ENCODE measurements at regions not wholly inside any gene's neighbourhood (a gene's known extent, or its start where the extent isn't known, plus 50 kb on each side); places are given as distances from the start of the nearest gene placed in this dataset.

GRCh38 chr12:74964390-74964789 lies 245.2 kb downstream of the KCNC2 start:
- Histone ChIP-seq H3K9me2 (replicated peaks; ENCODE audit: insufficient read depth, low read length) (no peaks in the 10 kb centered on the region), H3K27me3 (ENCODE audit: low read length) (no peaks in the 10 kb centered on the region), H3K4me1 (ENCODE audit: low read length) (no peaks in the 10 kb centered on the region), H3K27ac (ENCODE audit: low read length) (no peak overlapping the region), H3K36me3 (ENCODE audit: insufficient read depth, low read length) (no peaks in the 10 kb centered on the region), H3K4me3 (ENCODE audit: low read length) (no peak overlapping the region), H3K9ac (ENCODE audit: low read length) (no peak overlapping the region), H2AFZ (ENCODE audit: low read length) (no peak overlapping the region), H3K79me2 (ENCODE audit: low read length) (no peaks in the 10 kb centered on the region), H3K4me2 (ENCODE audit: low read depth, low read length, poor library complexity, severe bottlenecking) (no peak overlapping the region), H4K20me1 (ENCODE audit: insufficient read depth, low read depth, low read length) (no peaks in the 10 kb centered on the region), H3K9me3 (ENCODE audit: low read length) (no peaks in the 10 kb centered on the region)
- no peak for DNase-seq

DNA sequence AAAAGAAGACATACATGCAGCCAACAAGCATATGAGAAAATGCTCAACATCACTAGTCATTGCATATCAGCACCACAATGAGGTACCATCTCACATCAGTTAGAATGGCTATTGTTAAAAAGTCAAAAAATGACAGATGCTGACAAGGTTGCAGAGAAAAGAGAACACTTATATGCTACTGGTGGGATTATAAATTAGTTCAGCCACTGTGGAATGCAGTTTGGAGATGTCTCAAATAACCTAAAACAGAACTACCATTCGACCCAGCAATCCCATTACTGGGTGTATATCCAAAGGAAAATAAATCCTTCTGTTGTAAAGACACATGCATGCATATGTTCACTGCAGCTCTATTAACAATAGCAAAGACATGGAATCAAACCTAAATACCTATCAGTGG lies 238.4 kb downstream of the KCNC2 start:
- Histone ChIP-seq H2AFZ (ENCODE audit: low read length) (no peak overlapping the region), H3K79me2 (ENCODE audit: low read length) (no peaks in the 10 kb centered on the region), H3K27ac (ENCODE audit: low read length) (no peak overlapping the region), H3K9me3 (ENCODE audit: low read length) (no peaks in the 10 kb centered on the region), H3K9me2 (replicated peaks; ENCODE audit: insufficient read depth, low read length) (no peaks in the 10 kb centered on the region), H3K4me2 (ENCODE audit: low read depth, low read length, poor library complexity, severe bottlenecking) (no peak overlapping the region), H4K20me1 (ENCODE audit: insufficient read depth, low read depth, low read length) (no peaks in the 10 kb centered on the region), H3K4me3 (ENCODE audit: low read length) (no peak overlapping the region), H3K36me3 (ENCODE audit: insufficient read depth, low read length) (no peaks in the 10 kb centered on the region), H3K4me1 (ENCODE audit: low read length) (no peaks in the 10 kb centered on the region), H3K27me3 (ENCODE audit: low read length) (no peaks in the 10 kb centered on the region), H3K9ac (ENCODE audit: low read length) (no peak overlapping the region)
- no peak for DNase-seq

DNA sequence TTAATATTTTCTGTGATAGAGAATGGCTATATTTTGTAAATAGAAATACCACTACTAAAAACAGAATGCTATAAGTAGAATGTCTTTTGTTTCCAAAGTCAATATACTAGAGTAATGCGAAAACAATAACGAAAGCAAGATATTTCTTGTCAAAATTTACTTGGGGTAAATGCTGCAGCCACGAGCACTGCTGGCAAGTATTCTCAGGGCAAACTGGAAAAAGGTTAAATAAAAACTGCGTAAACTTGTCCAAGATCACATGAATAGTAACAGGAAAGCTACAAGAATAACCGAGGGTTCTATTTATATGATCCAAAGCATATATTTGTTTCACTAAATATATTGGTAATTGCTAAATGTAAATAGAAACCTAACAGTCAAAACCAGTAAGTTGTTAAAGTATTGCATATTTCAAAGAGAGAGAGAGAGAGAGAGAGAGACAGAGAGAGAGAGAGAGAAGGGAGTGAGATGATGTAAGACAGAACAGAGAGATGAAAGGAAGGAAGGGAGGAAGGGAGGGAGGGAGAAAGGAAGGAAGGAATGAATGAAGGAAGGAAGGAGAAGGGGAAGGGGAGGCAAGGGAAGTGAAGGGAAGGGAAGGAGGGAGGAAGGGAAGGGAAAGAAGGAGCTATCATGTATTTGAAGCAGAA lies 231.7 kb downstream of the KCNC2 start:
- H2AFZ ChIP-seq (ENCODE audit: low read length) = no peak overlapping the region
- H3K9me3 ChIP-seq (ENCODE audit: low read length) = no peaks in the 10 kb centered on the region
- H3K27ac ChIP-seq (ENCODE audit: low read length) = no peak overlapping the region
- no peaks in the 10 kb centered on the region for H3K9me2 ChIP-seq (replicated peaks; ENCODE audit: insufficient read depth, low read length)
- H3K4me1 ChIP-seq (ENCODE audit: low read length) = no peaks in the 10 kb centered on the region
- H3K27me3 ChIP-seq (ENCODE audit: low read length) = no peaks in the 10 kb centered on the region
- no peak overlapping the region for H3K9ac ChIP-seq (ENCODE audit: low read length)
- H4K20me1 ChIP-seq (ENCODE audit: insufficient read depth, low read depth, low read length) = no peaks in the 10 kb centered on the region
- no peaks in the 10 kb centered on the region for H3K36me3 ChIP-seq (ENCODE audit: insufficient read depth, low read length)
- H3K4me2 ChIP-seq (ENCODE audit: low read depth, low read length, poor library complexity, severe bottlenecking) = no peak overlapping the region
- no peak for DNase-seq
- H3K79me2 ChIP-seq (ENCODE audit: low read length) = no peaks in the 10 kb centered on the region
- H3K4me3 ChIP-seq (ENCODE audit: low read length) = no peak overlapping the region

DNA sequence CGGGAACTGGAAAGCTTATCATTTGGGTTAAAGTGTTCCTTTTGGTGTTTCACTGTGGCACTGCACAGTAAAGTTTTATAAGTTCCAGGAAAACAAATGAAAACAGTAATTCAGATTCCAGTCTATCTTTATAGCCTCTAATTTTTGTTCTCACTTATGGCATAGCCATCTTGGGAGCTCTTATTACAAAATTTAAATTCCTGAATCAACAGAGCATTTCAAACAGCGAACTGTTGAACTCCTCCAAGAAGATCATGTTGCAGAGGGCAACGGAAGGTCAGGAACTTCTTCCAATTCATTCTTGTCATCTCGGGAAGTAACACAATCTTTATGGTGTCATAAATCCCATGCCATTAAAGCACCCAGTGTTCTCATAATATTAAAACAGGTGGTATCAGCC lies 229.1 kb downstream of the KCNC2 start:
- H3K9me3 ChIP-seq (ENCODE audit: low read length) = no peaks in the 10 kb centered on the region
- H3K27ac ChIP-seq (ENCODE audit: low read length) = no peak overlapping the region
- no peak overlapping the region for H3K4me3 ChIP-seq (ENCODE audit: low read length)
- H3K27me3 ChIP-seq (ENCODE audit: low read length) = no peaks in the 10 kb centered on the region
- H3K9ac ChIP-seq (ENCODE audit: low read length) = no peak overlapping the region
- no peaks in the 10 kb centered on the region for H3K9me2 ChIP-seq (replicated peaks; ENCODE audit: insufficient read depth, low read length)
- DNase-seq = no peak
- no peak overlapping the region for H2AFZ ChIP-seq (ENCODE audit: low read length)
- no peaks in the 10 kb centered on the region for H3K79me2 ChIP-seq (ENCODE audit: low read length)
- H3K36me3 ChIP-seq (ENCODE audit: insufficient read depth, low read length) = no peaks in the 10 kb centered on the region
- no peaks in the 10 kb centered on the region for H3K4me1 ChIP-seq (ENCODE audit: low read length)
- no peaks in the 10 kb centered on the region for H4K20me1 ChIP-seq (ENCODE audit: insufficient read depth, low read depth, low read length)
- no peak overlapping the region for H3K4me2 ChIP-seq (ENCODE audit: low read depth, low read length, poor library complexity, severe bottlenecking)

GRCh38 chr12:74981541-74981940 lies 228.1 kb downstream of the KCNC2 start:
- no peak for DNase-seq
- no peaks in the 10 kb centered on the region for H4K20me1 ChIP-seq (ENCODE audit: insufficient read depth, low read depth, low read length)
- H3K27ac ChIP-seq (ENCODE audit: low read length) = no peak overlapping the region
- no peaks in the 10 kb centered on the region for H3K9me2 ChIP-seq (replicated peaks; ENCODE audit: insufficient read depth, low read length)
- H3K4me1 ChIP-seq (ENCODE audit: low read length) = no peaks in the 10 kb centered on the region
- no peaks in the 10 kb centered on the region for H3K27me3 ChIP-seq (ENCODE audit: low read length)
- no peaks in the 10 kb centered on the region for H3K9me3 ChIP-seq (ENCODE audit: low read length)
- no peak overlapping the region for H3K9ac ChIP-seq (ENCODE audit: low read length)
- no peak overlapping the region for H3K4me2 ChIP-seq (ENCODE audit: low read depth, low read length, poor library complexity, severe bottlenecking)
- H3K4me3 ChIP-seq (ENCODE audit: low read length) = no peak overlapping the region
- no peak overlapping the region for H2AFZ ChIP-seq (ENCODE audit: low read length)
- H3K36me3 ChIP-seq (ENCODE audit: insufficient read depth, low read length) = no peaks in the 10 kb centered on the region
- no peaks in the 10 kb centered on the region for H3K79me2 ChIP-seq (ENCODE audit: low read length)

DNA sequence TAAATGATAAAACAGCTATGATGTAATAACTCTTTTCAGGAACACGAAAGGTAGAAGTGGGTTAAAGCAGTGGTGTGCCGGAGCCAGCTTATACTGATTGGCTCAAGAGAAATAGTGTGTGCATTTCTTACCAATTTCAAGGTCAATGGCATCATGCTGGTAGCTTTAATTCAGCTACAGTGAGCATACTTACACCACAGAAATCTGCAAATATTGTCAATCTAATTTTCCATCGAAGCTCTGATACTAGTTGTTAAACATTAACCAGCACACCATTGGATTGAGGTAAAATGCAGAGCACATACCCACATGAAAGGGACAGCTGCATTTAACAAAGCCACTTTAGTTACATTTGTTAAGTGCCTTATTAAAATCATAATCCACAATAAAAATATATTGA lies 225.7 kb downstream of the KCNC2 start:
- H4K20me1 ChIP-seq (ENCODE audit: insufficient read depth, low read depth, low read length) = no peaks in the 10 kb centered on the region
- no peaks in the 10 kb centered on the region for H3K9me3 ChIP-seq (ENCODE audit: low read length)
- H3K9me2 ChIP-seq (replicated peaks; ENCODE audit: insufficient read depth, low read length) = no peaks in the 10 kb centered on the region
- H2AFZ ChIP-seq (ENCODE audit: low read length) = no peak overlapping the region
- H3K36me3 ChIP-seq (ENCODE audit: insufficient read depth, low read length) = no peaks in the 10 kb centered on the region
- H3K4me3 ChIP-seq (ENCODE audit: low read length) = no peak overlapping the region
- H3K27me3 ChIP-seq (ENCODE audit: low read length) = no peaks in the 10 kb centered on the region
- no peak overlapping the region for H3K4me2 ChIP-seq (ENCODE audit: low read depth, low read length, poor library complexity, severe bottlenecking)
- H3K9ac ChIP-seq (ENCODE audit: low read length) = no peak overlapping the region
- DNase-seq = no peak
- H3K27ac ChIP-seq (ENCODE audit: low read length) = no peak overlapping the region
- no peaks in the 10 kb centered on the region for H3K4me1 ChIP-seq (ENCODE audit: low read length)
- no peaks in the 10 kb centered on the region for H3K79me2 ChIP-seq (ENCODE audit: low read length)

DNA sequence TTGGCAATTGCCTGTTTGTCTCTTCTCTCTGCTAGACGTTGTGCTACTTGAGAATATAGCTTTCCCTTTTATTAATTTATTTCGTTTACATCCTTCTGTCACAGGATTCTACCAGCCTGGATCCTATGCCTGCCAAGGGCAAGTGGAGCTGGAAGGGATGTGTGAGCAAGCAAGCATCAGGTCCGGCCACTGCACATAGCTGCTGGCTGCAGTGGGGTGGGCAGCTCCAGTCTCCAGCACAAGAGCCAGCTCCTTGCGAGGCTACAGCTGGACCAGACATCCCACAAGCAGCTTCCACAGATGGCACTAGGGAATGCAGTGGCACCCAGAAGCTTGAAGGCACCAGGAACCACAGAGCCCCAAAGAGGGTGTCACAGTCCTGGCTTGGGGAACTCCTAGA lies 225.0 kb downstream of the KCNC2 start:
- Histone ChIP-seq H3K27ac (ENCODE audit: low read length) (no peak overlapping the region), H3K4me2 (ENCODE audit: low read depth, low read length, poor library complexity, severe bottlenecking) (no peak overlapping the region), H4K20me1 (ENCODE audit: insufficient read depth, low read depth, low read length) (no peaks in the 10 kb centered on the region), H3K9me2 (replicated peaks; ENCODE audit: insufficient read depth, low read length) (no peaks in the 10 kb centered on the region), H3K9me3 (ENCODE audit: low read length) (no peaks in the 10 kb centered on the region), H3K36me3 (ENCODE audit: insufficient read depth, low read length) (no peaks in the 10 kb centered on the region), H3K27me3 (ENCODE audit: low read length) (no peaks in the 10 kb centered on the region), H3K4me3 (ENCODE audit: low read length) (no peak overlapping the region), H2AFZ (ENCODE audit: low read length) (no peak overlapping the region), H3K9ac (ENCODE audit: low read length) (no peak overlapping the region), H3K4me1 (ENCODE audit: low read length) (no peaks in the 10 kb centered on the region), H3K79me2 (ENCODE audit: low read length) (no peaks in the 10 kb centered on the region)
- no peak for DNase-seq

- Histone ChIP-seq H3K9me2 (replicated peaks; ENCODE audit: insufficient read depth, low read length) (no peaks in the 10 kb centered on the region), H3K79me2 (ENCODE audit: low read length) (no peaks in the 10 kb centered on the region), H3K4me2 (ENCODE audit: low read depth, low read length, poor library complexity, severe bottlenecking) (no peak overlapping the region), H2AFZ (ENCODE audit: low read length) (no peak overlapping the region), H3K27me3 (ENCODE audit: low read length) (no peaks in the 10 kb centered on the region), H3K36me3 (ENCODE audit: insufficient read depth, low read length) (no peaks in the 10 kb centered on the region), H3K4me3 (ENCODE audit: low read length) (no peak overlapping the region), H4K20me1 (ENCODE audit: insufficient read depth, low read depth, low read length) (no peaks in the 10 kb centered on the region), H3K9me3 (ENCODE audit: low read length) (no peaks in the 10 kb centered on the region), H3K9ac (ENCODE audit: low read length) (no peak overlapping the region), H3K27ac (ENCODE audit: low read length) (no peak overlapping the region), H3K4me1 (ENCODE audit: low read length) (no peaks in the 10 kb centered on the region)
- DNase-seq = no peak
Observed at GRCh38 chr12:74985293-74985985, 224.2 kb downstream of the KCNC2 start.

Measured in Karpas-422 (cell line).